DND-41 (cell line): ENCODE measurements at regions not wholly inside any gene's neighbourhood (a gene's known extent, or its start where the extent isn't known, plus 50 kb on each side); places are given as distances from the start of the nearest gene placed in this dataset.

Source experiments
- EZH2 ChIP-seq: IDR thresholded peaks from 3 replicates; pipeline ENCODE4 v1.6.1; 2012; ENCODE audit warnings: borderline replicate concordance, low read depth, mild to moderate bottlenecking, moderate library complexity, low read length, inconsistent platforms; ENCODE audit not compliant: severe bottlenecking
- TF ChIP-seq, protein P1 (sequence below): IDR thresholded peaks from 2 replicates; pipeline ENCODE4 v1.5.1; 2012; ENCODE audit warnings: borderline replicate concordance, low read length, moderate library complexity, mild to moderate bottlenecking; ENCODE audit not compliant: poor library complexity, severe bottlenecking; ENCODE audit errors: extremely low read depth

DNA sequence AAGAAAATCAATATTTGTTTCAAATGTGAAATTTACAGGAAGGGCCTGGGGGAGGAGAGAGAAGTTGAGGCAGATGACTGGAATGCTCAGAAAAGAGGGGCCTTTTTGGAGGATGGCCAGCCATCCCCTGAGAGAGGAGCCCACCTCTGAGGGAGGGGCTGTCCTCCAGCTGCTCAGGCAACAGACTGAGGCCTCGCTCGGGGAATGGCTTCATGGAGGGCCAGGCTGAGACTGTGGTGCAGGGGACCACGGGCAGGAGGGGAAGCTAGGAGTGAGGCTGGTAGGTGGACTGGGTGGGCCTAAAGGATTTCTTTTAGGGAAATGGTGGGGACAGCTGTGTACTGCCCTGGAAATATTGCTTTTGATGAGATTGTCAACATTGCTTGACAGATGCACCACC is 73.5 kb upstream of the CADM1 start:
- TF ChIP-seq, protein P1, sequence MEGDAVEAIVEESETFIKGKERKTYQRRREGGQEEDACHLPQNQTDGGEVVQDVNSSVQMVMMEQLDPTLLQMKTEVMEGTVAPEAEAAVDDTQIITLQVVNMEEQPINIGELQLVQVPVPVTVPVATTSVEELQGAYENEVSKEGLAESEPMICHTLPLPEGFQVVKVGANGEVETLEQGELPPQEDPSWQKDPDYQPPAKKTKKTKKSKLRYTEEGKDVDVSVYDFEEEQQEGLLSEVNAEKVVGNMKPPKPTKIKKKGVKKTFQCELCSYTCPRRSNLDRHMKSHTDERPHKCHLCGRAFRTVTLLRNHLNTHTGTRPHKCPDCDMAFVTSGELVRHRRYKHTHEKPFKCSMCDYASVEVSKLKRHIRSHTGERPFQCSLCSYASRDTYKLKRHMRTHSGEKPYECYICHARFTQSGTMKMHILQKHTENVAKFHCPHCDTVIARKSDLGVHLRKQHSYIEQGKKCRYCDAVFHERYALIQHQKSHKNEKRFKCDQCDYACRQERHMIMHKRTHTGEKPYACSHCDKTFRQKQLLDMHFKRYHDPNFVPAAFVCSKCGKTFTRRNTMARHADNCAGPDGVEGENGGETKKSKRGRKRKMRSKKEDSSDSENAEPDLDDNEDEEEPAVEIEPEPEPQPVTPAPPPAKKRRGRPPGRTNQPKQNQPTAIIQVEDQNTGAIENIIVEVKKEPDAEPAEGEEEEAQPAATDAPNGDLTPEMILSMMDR: no peak
- no peak for TF ChIP-seq EZH2
